Upper lobe of left lung (tissue), 6 donors: ENCODE measurements at regions not wholly inside any gene's neighbourhood (a gene's known extent, or its start where the extent isn't known, plus 50 kb on each side); places are given as distances from the start of the nearest gene placed in this dataset.
A peak's percentile ranks its signal among the peaks of the same experiment; 100 is the strongest.

Experiments used
- ATAC-seq, 2 donors: fragments of 200-7000 bp; cut with Tn5 transposase; one replicate each; pipeline ENCODE4 v1.9.1; 2022; ENCODE audit warnings: mild to moderate bottlenecking in 2 of 2, moderate library complexity in 2 of 2; ENCODE audit not compliant: low FRiP score in 2 of 2
- DNase-seq, 2 donors: peaks; one replicate each; pipeline ENCODE4 v3.0.0-alpha.2; 2019 to 2020
- H3K27ac ChIP-seq, 4 donors: fragments of 200-600 bp; sonication (generic); one replicate each; pipeline ENCODE4 v1.5.1; 2016 to 2019
- H3K27me3 ChIP-seq, 4 donors: fragments of 200-600 bp; sonication (generic); one replicate each; pipeline ENCODE4 v1.5.1; 2017 to 2019
- H3K36me3 ChIP-seq, 4 donors: fragments of 200-600 bp; sonication (generic); one replicate each; pipeline ENCODE4 v1.5.1; 2016 to 2019
- H3K4me1 ChIP-seq, 4 donors: fragments of 200-600 bp; sonication (generic); one replicate each; pipeline ENCODE4 v1.5.1; 2018 to 2019
- H3K4me3 ChIP-seq, 4 donors: fragments of 200-600 bp; sonication (generic); one replicate each; pipeline ENCODE4 v1.5.1; 2017 to 2019; ENCODE audit warnings: mild to moderate bottlenecking in 2 of 4, moderate library complexity in 1 of 4
- H3K9me3 ChIP-seq, 4 donors: fragments of 200-600 bp; sonication (generic); one replicate each; pipeline ENCODE4 v1.5.1; 2018 to 2019
- EP300 ChIP-seq, 4 donors: sonication (generic); formaldehyde crosslinking; IDR thresholded peaks; one replicate each; pipeline ENCODE4 v1.5.1; 2017; ENCODE audit warnings: antibody characterized with exemption in 4 of 4, control low read depth in 2 of 4
- POLR2A ChIP-seq, 4 donors: fragments of 450-650 bp; IDR thresholded peaks; one replicate each; pipeline ENCODE4 v1.5.1; 2016 to 2017; ENCODE audit warnings: antibody characterized with exemption in 4 of 4, mild to moderate bottlenecking in 2 of 4
- POLR2AphosphoS5 ChIP-seq, 2 donors: sonication (generic); formaldehyde crosslinking; IDR thresholded peaks; one replicate each; pipeline ENCODE4 v1.5.1; 2017; ENCODE audit warnings: antibody characterized with exemption in 2 of 2
- WGBS, 2 donors: methylation state at CpG; one replicate each; pipeline ENCODE4 v1.1.5; 2017 to 2018; 5-methylcytosine and 5-hydroxymethylcytosine counted together
- TF ChIP-seq, protein P1 (sequence below), 6 experiments: fragments of 450-650 bp in 4 of 6; fragments of 200-600 bp in 2 of 6; sonication (generic) in 2 of 6; IDR thresholded peaks; one replicate each; pipeline ENCODE4 v1.5.1; 2016 to 2019; ENCODE audit warnings: antibody characterized with exemption in 6 of 6
- donor health status: DM: no; HTN: no; CAD: no; lungs with moderate emphysema.
- donor health status: DM: no; HTN: yes; CAD: no; lungs with severe emphysema.

DNA sequence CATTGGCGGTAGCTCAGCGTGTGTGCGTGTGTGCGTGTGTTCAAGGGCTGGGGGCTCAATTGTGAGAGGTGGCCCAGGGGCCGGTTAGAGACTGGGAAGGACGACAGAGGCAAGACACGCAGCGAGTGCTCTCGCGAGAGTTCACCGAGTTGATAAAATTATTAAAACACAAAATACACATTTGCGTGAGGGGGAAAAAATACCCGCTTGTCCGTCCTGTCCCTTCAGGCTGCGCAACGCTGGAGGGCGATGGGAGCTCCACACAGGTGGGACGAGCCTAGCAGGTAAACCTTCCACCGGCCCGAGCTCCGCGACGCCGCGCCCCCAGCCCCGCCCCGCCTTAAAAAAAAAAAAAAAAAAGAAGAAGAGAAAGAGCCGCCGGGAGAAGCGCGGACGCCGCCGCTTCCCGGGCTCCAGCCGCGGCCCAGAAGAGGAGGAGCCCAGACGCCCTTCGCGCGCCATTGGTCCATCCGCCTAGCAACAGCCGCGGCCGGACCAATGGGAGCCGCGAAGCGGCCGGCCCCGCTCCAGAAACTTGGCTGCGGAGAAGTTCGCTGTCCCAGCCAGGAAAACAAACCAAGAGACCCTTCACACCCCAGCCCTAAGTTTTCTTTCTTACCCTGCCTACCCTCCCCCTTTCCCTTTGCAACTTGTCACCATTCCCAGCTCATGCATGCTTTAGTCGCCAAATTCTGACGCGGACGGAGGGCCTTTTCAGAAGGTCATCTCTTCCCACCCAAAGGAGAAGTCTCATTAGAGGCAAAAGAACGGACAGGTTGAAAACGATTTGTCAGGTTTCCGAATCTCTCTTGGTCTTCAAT is 169.9 kb upstream of the MAF start:
- peak; percentile 96 to 98 for ATAC-seq
- TF ChIP-seq, protein P1, sequence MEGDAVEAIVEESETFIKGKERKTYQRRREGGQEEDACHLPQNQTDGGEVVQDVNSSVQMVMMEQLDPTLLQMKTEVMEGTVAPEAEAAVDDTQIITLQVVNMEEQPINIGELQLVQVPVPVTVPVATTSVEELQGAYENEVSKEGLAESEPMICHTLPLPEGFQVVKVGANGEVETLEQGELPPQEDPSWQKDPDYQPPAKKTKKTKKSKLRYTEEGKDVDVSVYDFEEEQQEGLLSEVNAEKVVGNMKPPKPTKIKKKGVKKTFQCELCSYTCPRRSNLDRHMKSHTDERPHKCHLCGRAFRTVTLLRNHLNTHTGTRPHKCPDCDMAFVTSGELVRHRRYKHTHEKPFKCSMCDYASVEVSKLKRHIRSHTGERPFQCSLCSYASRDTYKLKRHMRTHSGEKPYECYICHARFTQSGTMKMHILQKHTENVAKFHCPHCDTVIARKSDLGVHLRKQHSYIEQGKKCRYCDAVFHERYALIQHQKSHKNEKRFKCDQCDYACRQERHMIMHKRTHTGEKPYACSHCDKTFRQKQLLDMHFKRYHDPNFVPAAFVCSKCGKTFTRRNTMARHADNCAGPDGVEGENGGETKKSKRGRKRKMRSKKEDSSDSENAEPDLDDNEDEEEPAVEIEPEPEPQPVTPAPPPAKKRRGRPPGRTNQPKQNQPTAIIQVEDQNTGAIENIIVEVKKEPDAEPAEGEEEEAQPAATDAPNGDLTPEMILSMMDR (IDR thresholded peaks at IDR 0.05) = no peak
- TF ChIP-seq POLR2AphosphoS5 (IDR thresholded peaks at IDR 0.05) (peak in 1 of 2 donors; percentile 6), POLR2A (IDR thresholded peaks at IDR 0.05) (peak in 1 of 4 donors; percentile 24), EP300 (IDR thresholded peaks at IDR 0.05) (no peak)
- no peaks in the 10 kb centered on the region for H3K27me3 ChIP-seq
- H3K36me3 ChIP-seq = no peaks in the 10 kb centered on the region
- H3K4me1 ChIP-seq = peaks cover 14 to 36% (median 19%) of the 10 kb centered on the region in 4 donors
- peak overlapping the region; percentile 71 to 87 (median 82) for H3K27ac ChIP-seq
- WGBS, 2 donors = 1 to 3% methylated on average over 42 to 47 of the region's 59 CpGs
- no peaks in the 10 kb centered on the region for H3K9me3 ChIP-seq
- peak overlapping the region; percentile 42 to 62 (median 58) for H3K4me3 ChIP-seq
- peak; percentile 93 to 96 for DNase-seq

DNA sequence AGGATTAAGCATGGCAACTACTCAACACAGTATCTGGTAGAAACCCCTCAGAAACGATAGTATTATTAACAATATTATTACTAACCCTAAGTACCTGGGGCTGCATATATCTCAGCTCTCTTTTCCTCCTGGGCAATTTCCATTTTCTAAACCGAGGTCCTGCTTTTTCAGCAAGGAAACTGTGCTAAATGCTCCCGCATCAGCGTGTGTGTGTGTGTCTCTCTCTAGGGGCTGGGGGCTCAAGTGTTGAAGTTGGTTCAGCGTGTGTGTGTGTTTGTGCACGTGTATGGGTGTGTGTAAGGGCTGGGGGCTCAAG is 169.3 kb upstream of the MAF start:
- H3K4me1 ChIP-seq = peaks cover 14 to 36% (median 19%) of the 10 kb centered on the region in 4 donors
- DNase-seq (no peak), ATAC-seq (no peak)
- no peaks in the 10 kb centered on the region for H3K36me3 ChIP-seq
- 28 to 38% methylated on average over 4 to 5 of the region's 6 CpGs for WGBS, 2 donors
- H3K9me3 ChIP-seq = no peaks in the 10 kb centered on the region
- H3K27ac ChIP-seq = peak overlapping the region; percentile 71 to 87 (median 82)
- peak overlapping the region; percentile 42 to 62 (median 58) for H3K4me3 ChIP-seq
- TF ChIP-seq EP300 (IDR thresholded peaks at IDR 0.05) (no peak), POLR2AphosphoS5 (IDR thresholded peaks at IDR 0.05) (no peak), POLR2A (IDR thresholded peaks at IDR 0.05) (no peak)
- TF ChIP-seq, protein P1 (IDR thresholded peaks at IDR 0.05) = no peak
- H3K27me3 ChIP-seq = no peaks in the 10 kb centered on the region

DNA sequence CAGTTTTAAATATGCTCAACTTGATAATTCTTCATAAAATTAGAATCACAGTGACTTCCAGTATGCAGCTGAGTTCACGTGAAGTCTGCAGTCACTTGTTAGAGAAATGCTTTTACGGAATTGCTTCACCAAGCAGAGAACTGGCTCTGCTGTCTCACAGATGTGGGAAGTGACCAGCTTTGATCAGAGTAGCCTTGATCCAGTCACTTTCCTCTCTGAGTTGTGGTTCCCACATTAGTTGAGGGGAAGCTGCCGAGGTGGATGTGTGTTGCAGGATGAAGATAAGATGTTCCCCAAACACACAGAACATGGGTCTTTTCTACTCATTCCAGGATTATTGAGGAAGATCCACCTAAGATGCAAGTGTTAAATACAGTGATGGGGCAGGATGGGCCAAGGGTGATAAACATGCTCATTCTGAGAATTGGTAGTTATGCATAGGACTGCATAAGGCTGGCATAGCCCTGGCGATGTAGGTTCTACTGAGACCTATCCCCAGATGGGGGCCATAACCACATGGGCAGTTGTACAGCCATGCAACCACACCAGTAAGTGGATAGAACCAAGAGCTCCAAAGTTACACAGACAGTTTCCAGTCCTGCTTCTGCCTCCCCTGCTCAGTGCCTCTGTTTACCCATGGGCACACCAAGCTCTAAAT is 168.9 kb upstream of the MAF start:
- H3K27ac ChIP-seq = peak overlapping the region; percentile 68 to 87 (median 76)
- TF ChIP-seq POLR2AphosphoS5 (IDR thresholded peaks at IDR 0.05) (no peak), POLR2A (IDR thresholded peaks at IDR 0.05) (no peak), EP300 (IDR thresholded peaks at IDR 0.05) (no peak)
- TF ChIP-seq, protein P1 (IDR thresholded peaks at IDR 0.05) = no peak

DNA sequence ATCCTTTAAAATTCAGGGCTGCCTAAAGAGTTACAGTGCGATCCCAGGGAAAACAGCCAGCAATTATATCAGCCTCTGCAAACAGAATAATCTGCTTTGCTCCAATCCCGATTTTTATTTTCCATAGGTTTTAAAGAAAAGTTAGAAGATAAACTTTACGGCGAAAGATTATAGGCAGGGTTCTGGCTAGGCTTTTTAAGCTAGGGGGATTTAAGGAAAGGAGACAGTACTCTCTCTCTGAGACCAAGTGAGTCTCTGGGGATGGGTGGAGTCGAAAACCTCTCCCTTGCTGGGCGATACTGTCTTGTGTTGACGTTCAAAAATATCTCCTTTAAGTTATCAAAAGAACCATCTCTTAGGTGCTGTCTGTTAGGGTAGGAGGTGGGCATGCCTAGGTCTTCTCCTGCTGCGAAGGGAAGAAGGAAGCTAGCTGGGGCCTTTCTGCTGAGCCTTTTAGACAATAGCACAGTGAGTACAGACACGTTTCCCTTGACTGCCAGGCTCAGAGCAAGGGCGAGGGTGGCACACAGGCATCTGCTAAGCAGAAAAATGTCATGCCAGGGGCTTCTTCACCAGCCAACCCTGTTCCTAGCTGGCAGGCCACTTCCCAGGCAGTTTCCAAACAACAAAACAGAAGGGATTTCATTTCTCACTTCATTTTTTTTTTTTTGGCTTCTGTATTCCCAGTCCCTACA is 167.9 kb upstream of the MAF start:
- TF ChIP-seq POLR2AphosphoS5 (IDR thresholded peaks at IDR 0.05) = no peak
- no peak for TF ChIP-seq EP300 (IDR thresholded peaks at IDR 0.05)
- TF ChIP-seq POLR2A (IDR thresholded peaks at IDR 0.05) = no peak
- TF ChIP-seq, protein P1 (IDR thresholded peaks at IDR 0.05) = no peak
- Histone ChIP-seq H3K4me1 (peaks cover 14 to 36% (median 19%) of the 10 kb centered on the region in 4 donors), H3K27ac (peak overlapping the region; percentile 68 to 87 (median 76)), H3K4me3 (peak overlapping the region in 3 of 4 donors; percentile 25 to 37 (median 37)), H3K27me3 (no peaks in the 10 kb centered on the region), H3K9me3 (no peaks in the 10 kb centered on the region), H3K36me3 (no peaks in the 10 kb centered on the region)
- ATAC-seq (no peak), DNase-seq (no peak)
- WGBS, 2 donors = 26 to 29% methylated on average over 10 of the region's 10 CpGs

More for the DNA sequence above, 168.9 kb upstream of the MAF start:
- no peak for ATAC-seq
- WGBS, 2 donors = 73 to 82% methylated on average over 4 of the region's 4 CpGs
- no peaks in the 10 kb centered on the region for H3K27me3 ChIP-seq
- H3K4me3 ChIP-seq = no peak overlapping the region
- H3K4me1 ChIP-seq = peaks cover 14 to 36% (median 19%) of the 10 kb centered on the region in 4 donors
- no peaks in the 10 kb centered on the region for H3K36me3 ChIP-seq
- H3K9me3 ChIP-seq = no peaks in the 10 kb centered on the region
- no peak for DNase-seq
